ENCODE measurements at regions not wholly inside any gene's neighbourhood (a gene's known extent, or its start where the extent isn't known, plus 50 kb on each side); places are given as distances from the start of the nearest gene placed in this dataset.
"Not testable (repeated sequence)": the region's sequence is repeated elsewhere in the genome, so short reads cannot be mapped to it uniquely, and the experiment has no call there.

- FAIRE-seq; H3K79me2 ChIP-seq (ENCODE audit: insufficient read depth, low read length); in situ Hi-C loops (cut with HindIII; ENCODE audit: extremely low pct_ligation_motif_present, low pct_unique_long_range_greater_than_20kb); H3K36me3 ChIP-seq (replicated peaks in 1 of 2; ENCODE audit: control insufficient read depth in 1 of 2, insufficient read depth in 2 of 2, low read length in 2 of 2); H3K27me3 ChIP-seq (ENCODE audit: control insufficient read depth in 1 of 2, insufficient read depth in 2 of 2, low read length in 2 of 2); POLR2A ChIA-PET; H3K9ac ChIP-seq (ENCODE audit: insufficient read depth, low read depth, low read length); CTCF ChIA-PET (ENCODE audit: low intra/inter-chr PET ratio, low total read pairs); intact Hi-C loops (cut with micrococcal nuclease; ENCODE audit: unreplicated experiment); H2AFZ ChIP-seq (ENCODE audit: low read length); H3K4me3 ChIP-seq (replicated peaks in 1 of 3; ENCODE audit: insufficient read depth in 1 of 3, low read depth in 2 of 3, low read length in 3 of 3); H4K20me1 ChIP-seq (ENCODE audit: insufficient read depth, low read length); H3K4me1 ChIP-seq (ENCODE audit: insufficient read depth, low read length); H3K27ac ChIP-seq (ENCODE audit: extremely low read length, insufficient read depth, low read length); H3K4me2 ChIP-seq (ENCODE audit: low read depth, low read length); BruUV-seq (replicated peaks); DNase-seq (ENCODE audit: low spot score): not testable (repeated sequence)
- 17% methylated on average over 16 of the region's 20 CpGs for WGBS (ENCODE audit: low lambda C conversion rate)
- ATAC-seq, result peak; percentile 39
- peaks cover 17% of the 10 kb centered on the region for H3K9me3 ChIP-seq (ENCODE audit: low read length)
Observed at GRCh38 chr14:105774585-105775348, 248.4 kb downstream of the TMEM121 start.

- DNase-seq (ENCODE audit: low spot score); H3K27me3 ChIP-seq (ENCODE audit: control insufficient read depth in 1 of 2, insufficient read depth in 2 of 2, low read length in 2 of 2); POLR2A ChIA-PET; BruUV-seq (replicated peaks); intact Hi-C loops (cut with micrococcal nuclease; ENCODE audit: unreplicated experiment); H2AFZ ChIP-seq (ENCODE audit: low read length); FAIRE-seq; ATAC-seq; H4K20me1 ChIP-seq (ENCODE audit: insufficient read depth, low read length); H3K27ac ChIP-seq (ENCODE audit: extremely low read length, insufficient read depth, low read length); H3K4me2 ChIP-seq (ENCODE audit: low read depth, low read length); H3K4me1 ChIP-seq (ENCODE audit: insufficient read depth, low read length); H3K4me3 ChIP-seq (replicated peaks in 1 of 3; ENCODE audit: insufficient read depth in 1 of 3, low read depth in 2 of 3, low read length in 3 of 3); in situ Hi-C loops (cut with HindIII; ENCODE audit: extremely low pct_ligation_motif_present, low pct_unique_long_range_greater_than_20kb); CTCF ChIA-PET (ENCODE audit: low intra/inter-chr PET ratio, low total read pairs); H3K79me2 ChIP-seq (ENCODE audit: insufficient read depth, low read length); H3K9ac ChIP-seq (ENCODE audit: insufficient read depth, low read depth, low read length); H3K36me3 ChIP-seq (replicated peaks in 1 of 2; ENCODE audit: control insufficient read depth in 1 of 2, insufficient read depth in 2 of 2, low read length in 2 of 2): not testable (repeated sequence)
- 45% methylated on average over 10 of the region's 17 CpGs for WGBS (ENCODE audit: low lambda C conversion rate)
- peaks cover 22% of the 10 kb centered on the region for H3K9me3 ChIP-seq (ENCODE audit: low read length)
Observed at GRCh38 chr14:105775349-105775923, 249.1 kb downstream of the TMEM121 start.

- H3K9me3 ChIP-seq (ENCODE audit: low read length), result peaks cover 29% of the 10 kb centered on the region
- POLR2A ChIA-PET; H3K36me3 ChIP-seq (replicated peaks in 1 of 2; ENCODE audit: control insufficient read depth in 1 of 2, insufficient read depth in 2 of 2, low read length in 2 of 2); DNase-seq (ENCODE audit: low spot score); FAIRE-seq; BruUV-seq (replicated peaks); H3K79me2 ChIP-seq (ENCODE audit: insufficient read depth, low read length); H3K4me2 ChIP-seq (ENCODE audit: low read depth, low read length); intact Hi-C loops (cut with micrococcal nuclease; ENCODE audit: unreplicated experiment); H3K27me3 ChIP-seq (ENCODE audit: control insufficient read depth in 1 of 2, insufficient read depth in 2 of 2, low read length in 2 of 2); CTCF ChIA-PET (ENCODE audit: low intra/inter-chr PET ratio, low total read pairs); H3K9ac ChIP-seq (ENCODE audit: insufficient read depth, low read depth, low read length); H3K27ac ChIP-seq (ENCODE audit: extremely low read length, insufficient read depth, low read length); ATAC-seq; H2AFZ ChIP-seq (ENCODE audit: low read length); H4K20me1 ChIP-seq (ENCODE audit: insufficient read depth, low read length); H3K4me3 ChIP-seq (replicated peaks in 1 of 3; ENCODE audit: insufficient read depth in 1 of 3, low read depth in 2 of 3, low read length in 3 of 3); in situ Hi-C loops (cut with HindIII; ENCODE audit: extremely low pct_ligation_motif_present, low pct_unique_long_range_greater_than_20kb); H3K4me1 ChIP-seq (ENCODE audit: insufficient read depth, low read length): not testable (repeated sequence)
- WGBS (ENCODE audit: low lambda C conversion rate), result 45% methylated on average over 3 of the region's 6 CpGs
Observed at GRCh38 chr14:105776112-105776511, 249.7 kb downstream of the TMEM121 start.

Data from HepG2 (cell line).